Fibroblast of villous mesenchyme (primary cell): ENCODE measurements at regions not wholly inside any gene's neighbourhood (a gene's known extent, or its start where the extent isn't known, plus 50 kb on each side); places are given as distances from the start of the nearest gene placed in this dataset.
"Not testable (repeated sequence)": the region's sequence is repeated elsewhere in the genome, so short reads cannot be mapped to it uniquely, and the experiment has no call there.

ENCODE experiments used
- DNase-seq: peaks from one replicate; pipeline ENCODE4 v3.0.0-alpha.2; 2010; ENCODE audit warnings: low read depth
- H3K4me3 ChIP-seq: 2 replicates; pipeline ENCODE4 v1.5.1; 2011; ENCODE audit warnings: low read depth, mild to moderate bottlenecking, low read length
- CTCF ChIP-seq: IDR thresholded peaks from 2 replicates; pipeline ENCODE4 v1.5.1; 2012; ENCODE audit warnings: low read depth, mild to moderate bottlenecking, low read length; ENCODE audit not compliant: insufficient read depth

DNA sequence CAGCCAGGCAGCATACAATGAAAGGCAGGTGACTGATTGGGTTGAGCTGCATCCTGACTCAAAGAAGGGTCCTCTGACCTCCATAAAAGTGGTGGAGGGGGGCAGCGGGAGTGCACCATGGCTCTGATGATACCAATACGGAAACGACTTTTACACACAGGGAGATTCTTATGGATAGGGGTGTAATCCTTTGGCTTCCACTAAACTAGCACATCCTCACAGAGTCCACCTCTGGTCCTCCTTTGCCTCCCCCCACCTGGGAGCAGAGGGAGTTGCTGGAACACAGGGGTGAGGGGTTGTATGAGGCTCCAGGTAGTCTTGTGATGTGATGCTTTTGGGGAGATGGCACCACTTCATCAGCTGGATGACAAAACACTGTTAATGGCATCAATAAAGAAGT, 361.0 kb downstream of the BARHL2 start:
- DNase-seq: no peak
- no peak for TF ChIP-seq CTCF
- H3K4me3 ChIP-seq: no peak overlapping the region

DNA sequence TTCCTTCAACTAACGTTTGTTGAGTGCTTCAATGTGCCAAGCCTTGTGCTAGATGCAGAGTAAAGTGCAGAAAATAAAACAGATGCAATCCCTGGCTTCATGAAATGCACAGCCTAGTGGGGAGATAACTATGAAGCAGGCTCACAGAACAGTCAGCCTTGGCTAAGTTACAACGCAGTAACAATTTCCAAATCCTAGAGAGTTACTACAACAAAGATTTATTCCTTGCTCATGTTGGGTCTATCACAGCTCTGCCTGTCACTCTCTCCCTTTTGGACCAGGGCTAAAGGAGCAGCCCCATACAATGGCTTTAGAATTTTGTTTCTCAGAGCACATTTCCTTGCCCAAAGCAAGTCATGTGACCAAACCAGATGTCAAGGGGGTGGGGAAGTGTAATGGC, 359.8 kb downstream of the ZNF326 start:
- no peak for TF ChIP-seq CTCF
- no peak overlapping the region for H3K4me3 ChIP-seq
- no peak for DNase-seq

DNA sequence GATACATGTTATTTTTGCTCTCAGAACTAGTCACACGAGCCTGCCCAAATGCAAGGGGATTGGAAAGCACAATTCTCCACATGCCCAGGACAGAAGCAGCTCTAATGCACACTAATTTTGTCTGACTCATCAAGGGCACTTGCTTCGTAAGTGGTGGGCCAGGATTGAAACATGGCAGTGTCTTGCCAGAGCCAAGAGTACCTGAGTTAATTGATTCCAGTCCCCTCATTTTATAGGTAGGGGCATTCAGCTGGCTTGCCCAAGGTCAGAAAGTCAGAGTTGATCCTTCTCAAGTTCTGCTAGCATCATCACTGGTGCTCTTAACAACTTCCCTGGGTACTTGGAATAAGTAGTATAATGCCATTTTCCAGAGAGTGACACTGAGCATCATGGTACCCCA, 356.1 kb downstream of the ZNF326 start:
- no peak overlapping the region for H3K4me3 ChIP-seq
- no peak for DNase-seq
- TF ChIP-seq CTCF: no peak

- no peak for TF ChIP-seq CTCF
- DNase-seq: no peak
- H3K4me3 ChIP-seq: no peak overlapping the region
Observed at GRCh38 chr1:90349510-90349909, 354.6 kb downstream of the ZNF326 start.

GRCh38 chr1:90348934-90349333, 354.0 kb downstream of the ZNF326 start:
- H3K4me3 ChIP-seq: no peak overlapping the region
- TF ChIP-seq CTCF: no peak
- no peak for DNase-seq

DNA sequence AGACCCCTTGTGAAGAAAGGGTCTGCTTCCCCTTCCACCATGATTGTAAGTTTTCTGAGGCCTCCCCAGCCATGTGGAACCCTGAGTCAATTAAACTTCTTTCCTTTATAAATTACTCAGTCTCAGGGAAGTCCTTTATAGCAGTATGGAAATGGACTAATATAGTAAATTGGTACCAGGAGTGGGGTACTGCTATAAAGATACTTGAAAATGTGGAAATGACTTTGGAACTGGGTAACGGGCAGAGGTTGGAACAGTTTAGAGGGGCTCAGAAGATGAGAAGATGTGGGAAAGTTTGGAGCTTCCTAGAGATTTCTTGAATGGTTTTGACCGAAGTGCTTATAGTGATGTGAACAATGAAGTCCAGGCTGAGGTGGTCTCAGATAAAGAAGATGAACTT, 353.5 kb downstream of the ZNF326 start:
- DNase-seq: not testable (repeated sequence)

DNA sequence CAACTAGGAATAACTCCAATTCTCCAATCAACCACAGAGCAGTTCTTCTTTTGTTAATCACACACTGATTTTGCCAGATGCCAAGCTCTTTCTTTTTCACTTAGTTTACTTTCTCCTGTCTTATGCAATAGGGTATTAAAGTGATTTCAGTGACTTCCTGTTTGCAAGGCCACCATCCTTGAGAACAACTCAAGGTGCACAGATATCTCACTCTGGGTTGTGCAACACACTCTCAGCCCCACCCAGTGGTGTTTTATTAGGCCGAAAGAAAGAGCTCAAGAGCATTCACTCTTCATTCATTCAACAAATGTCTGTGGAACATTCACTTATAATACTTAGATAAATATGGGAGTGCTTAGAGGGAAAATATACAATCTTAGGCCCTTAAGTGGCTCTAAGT, 352.5 kb downstream of the ZNF326 start:
- TF ChIP-seq CTCF: no peak
- DNase-seq: no peak
- H3K4me3 ChIP-seq: no peak overlapping the region

More for the DNA sequence above, 353.5 kb downstream of the ZNF326 start:
- H3K4me3 ChIP-seq: not testable (repeated sequence)

DNA sequence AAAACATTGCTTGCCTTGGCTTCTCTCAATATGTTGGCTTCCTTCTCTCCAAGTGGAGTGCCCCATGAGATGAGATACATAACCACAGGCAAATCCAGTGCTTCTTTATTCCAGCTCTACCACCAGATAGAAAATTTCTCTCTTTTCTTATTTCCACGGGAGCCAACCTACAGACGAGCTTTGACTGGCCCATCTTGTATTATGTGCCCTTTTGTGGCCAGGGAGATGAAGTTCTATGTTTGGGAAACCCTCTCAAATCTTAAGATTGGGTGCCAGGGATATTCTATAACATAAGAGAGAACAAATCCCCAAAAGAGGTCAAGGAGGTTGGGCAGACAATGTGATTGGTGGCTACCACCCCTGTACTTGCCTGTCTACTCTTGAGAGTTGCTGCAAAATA, 351.8 kb downstream of the ZNF326 start:
- DNase-seq: no peak

More for the DNA sequence above, 351.8 kb downstream of the ZNF326 start:
- no peak overlapping the region for H3K4me3 ChIP-seq
- TF ChIP-seq CTCF: no peak
